WTC11 (cell line): ENCODE measurements at regions not wholly inside any gene's neighbourhood (a gene's known extent, or its start where the extent isn't known, plus 50 kb on each side); places are given as distances from the start of the nearest gene placed in this dataset.
A peak's percentile ranks its signal among the peaks of the same experiment; 100 is the strongest.

Experiments used
- ATAC-seq: fragments of 200-7000 bp; cut with Tn5 transposase; 2 replicates; pipeline ENCODE4 v1.10.0; 2021; ENCODE audit warnings: mild to moderate bottlenecking, moderate library complexity
- CTCF ChIA-PET: fragments of 300-600 bp; sonication (Branson Sonifier 250); formaldehyde crosslinking; loops from one replicate; lab custom pipeline; 2021; ENCODE audit warnings: antibody characterized with exemption; lab: Charles Lee
- POLR2A ChIA-PET: fragments of 350-600 bp; sonication (Branson Sonifier 250); formaldehyde crosslinking; loops from one replicate; lab custom pipeline; 2021; ENCODE audit warnings: antibody characterized with exemption; lab: Charles Lee
- DNase-seq: peaks from one replicate; pipeline ENCODE4 v3.0.0; 2021; ENCODE audit warnings: low spot score
- H3K27ac Mint-ChIP-seq: 2 replicates; pipeline ENCODE4 v1.8.0; 2021; ENCODE audit warnings: mixed read lengths
- H3K27me3 Mint-ChIP-seq: 2 replicates; pipeline ENCODE4 v1.8.0; 2021; ENCODE audit warnings: low read depth, mild to moderate bottlenecking, moderate library complexity, mixed read lengths
- H3K36me3 Mint-ChIP-seq: 2 replicates; pipeline ENCODE4 v1.8.0; 2021; ENCODE audit warnings: mixed read lengths
- H3K4me1 Mint-ChIP-seq: 2 replicates; pipeline ENCODE4 v1.8.0; 2022; ENCODE audit warnings: mixed read lengths
- H3K4me3 Mint-ChIP-seq: 2 replicates; pipeline ENCODE4 v1.8.0; 2021; ENCODE audit warnings: mild to moderate bottlenecking, moderate library complexity, mixed read lengths
- H3K9me3 Mint-ChIP-seq: 2 replicates; pipeline ENCODE4 v1.8.0; 2021; ENCODE audit warnings: mixed read lengths
- ATF6 ChIP-seq: sonication (generic); formaldehyde crosslinking; IDR thresholded peaks from 2 replicates; pipeline ENCODE4 v1.8.1; 2023; ENCODE audit warnings: mild to moderate bottlenecking, missing genetic modification reagents
- E2F4 ChIP-seq: sonication (generic); formaldehyde crosslinking; IDR thresholded peaks from 2 replicates; pipeline ENCODE4 v1.8.1; 2022; ENCODE audit warnings: low read depth, mild to moderate bottlenecking, moderate library complexity, missing genetic modification reagents, borderline replicate concordance
- E2F5 ChIP-seq: sonication (generic); formaldehyde crosslinking; IDR thresholded peaks from 2 replicates; pipeline ENCODE4 v1.8.1; 2022; ENCODE audit warnings: mild to moderate bottlenecking, moderate library complexity, missing genetic modification reagents
- ELF4 ChIP-seq: sonication (generic); formaldehyde crosslinking; IDR thresholded peaks from 2 replicates; pipeline ENCODE4 v1.8.1; 2022; ENCODE audit warnings: low read depth, mild to moderate bottlenecking, moderate library complexity, missing genetic modification reagents
- ETV6 ChIP-seq: sonication (generic); formaldehyde crosslinking; IDR thresholded peaks from 2 replicates; pipeline ENCODE4 v1.8.1; 2022; ENCODE audit warnings: mild to moderate bottlenecking, missing genetic modification reagents
- FOXJ3 ChIP-seq: sonication (generic); formaldehyde crosslinking; IDR thresholded peaks from 2 replicates; pipeline ENCODE4 v1.9.0; 2021; ENCODE audit warnings: missing genetic modification reagents, mild to moderate bottlenecking, borderline replicate concordance
- GTF2I ChIP-seq: fragments of 250-450 bp; sonication (Bioruptor Pico); conservative IDR thresholded peaks from 2 replicates; pipeline ENCODE4 v1.4.0; 2021; ENCODE audit warnings: mild to moderate bottlenecking
- NR2C2 ChIP-seq: sonication (generic); formaldehyde crosslinking; IDR thresholded peaks from 2 replicates; pipeline ENCODE4 v1.8.0; 2022; ENCODE audit warnings: mild to moderate bottlenecking, missing genetic modification reagents
- PREB ChIP-seq: sonication (generic); formaldehyde crosslinking; IDR thresholded peaks from 2 replicates; pipeline ENCODE4 v1.8.1; 2022; ENCODE audit warnings: mild to moderate bottlenecking, missing genetic modification reagents, moderate library complexity, borderline replicate concordance
- SP1 ChIP-seq: sonication (generic); formaldehyde crosslinking; conservative IDR thresholded peaks from 2 replicates; pipeline ENCODE4 v1.8.1; 2022; ENCODE audit warnings: missing genetic modification reagents
- USF2 ChIP-seq: sonication (generic); formaldehyde crosslinking; IDR thresholded peaks from 2 replicates; pipeline ENCODE4 v1.8.1; 2023; ENCODE audit warnings: mild to moderate bottlenecking, missing genetic modification reagents, moderate library complexity
- ZBTB21 ChIP-seq: sonication (generic); formaldehyde crosslinking; IDR thresholded peaks from 2 replicates; pipeline ENCODE4 v1.8.1; 2023; ENCODE audit warnings: mild to moderate bottlenecking, missing genetic modification reagents, borderline replicate concordance
- ZNF396 ChIP-seq: fragments of 250-450 bp; sonication (Bioruptor Pico); IDR thresholded peaks from 2 replicates; pipeline ENCODE4 v1.8.0; 2021; ENCODE audit warnings: mild to moderate bottlenecking, moderate library complexity, borderline replicate concordance
- ZNF423 ChIP-seq: fragments of 250-450 bp; sonication (Bioruptor Pico); IDR thresholded peaks from 2 replicates; pipeline ENCODE4 v2.1.2; 2022; ENCODE audit warnings: mild to moderate bottlenecking, moderate library complexity
- TF ChIP-seq, protein P1 (sequence below): sonication (generic); formaldehyde crosslinking; IDR thresholded peaks from 2 replicates; pipeline ENCODE4 v1.8.0; 2022; ENCODE audit warnings: mild to moderate bottlenecking, missing genetic modification reagents
- TF ChIP-seq, protein P2 (sequence below): sonication (generic); formaldehyde crosslinking; IDR thresholded peaks from 2 replicates; pipeline ENCODE4 v1.8.0; 2023; ENCODE audit warnings: missing genetic modification reagents, mild to moderate bottlenecking, borderline replicate concordance
- TF ChIP-seq, protein P3 (sequence below): sonication (generic); formaldehyde crosslinking; IDR thresholded peaks from 2 replicates; pipeline ENCODE4 v1.8.1; 2023; ENCODE audit warnings: mild to moderate bottlenecking, missing genetic modification reagents, borderline replicate concordance

- TF ChIP-seq USF2 (no peak), FOXJ3 (CRISPR knock-in tag) (no peak)
- TF ChIP-seq, protein P1, sequence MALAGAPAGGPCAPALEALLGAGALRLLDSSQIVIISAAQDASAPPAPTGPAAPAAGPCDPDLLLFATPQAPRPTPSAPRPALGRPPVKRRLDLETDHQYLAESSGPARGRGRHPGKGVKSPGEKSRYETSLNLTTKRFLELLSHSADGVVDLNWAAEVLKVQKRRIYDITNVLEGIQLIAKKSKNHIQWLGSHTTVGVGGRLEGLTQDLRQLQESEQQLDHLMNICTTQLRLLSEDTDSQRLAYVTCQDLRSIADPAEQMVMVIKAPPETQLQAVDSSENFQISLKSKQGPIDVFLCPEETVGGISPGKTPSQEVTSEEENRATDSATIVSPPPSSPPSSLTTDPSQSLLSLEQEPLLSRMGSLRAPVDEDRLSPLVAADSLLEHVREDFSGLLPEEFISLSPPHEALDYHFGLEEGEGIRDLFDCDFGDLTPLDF (CRISPR knock-in tag), result no peak
Observed at GRCh38 chr2:37774976-37775907, 103.8 kb upstream of the CDC42EP3 start (continued).

- DNase-seq, result no peak
- POLR2A ChIA-PET, result interaction anchor here (0.7 kb wide), 3 partner anchors 17 to 1268 kb away, joined by 3 read pairs; no protein-coding TSS in a partner anchor
- Mint-ChIP-seq H3K36me3 (peaks cover 15% of the 10 kb centered on the region), H3K4me3 (no peak overlapping the region), H3K27ac (peak overlapping the region; percentile 54; the same call in 1 of the 2 replicates), H3K4me1 (peaks cover 15% of the 10 kb centered on the region)
- peak; percentile 63; the same call in 1 of the 2 replicates for ATAC-seq
- CTCF ChIA-PET, result interaction anchor here (1.1 to 1.2 kb wide), 2 partner anchors 104 to 362 kb away, joined by 3 to 5 read pairs; no protein-coding TSS in a partner anchor
- TF ChIP-seq ZBTB21 (CRISPR knock-in tag), result no peak
- TF ChIP-seq ETV6 (CRISPR knock-in tag), result no peak
- no peak for TF ChIP-seq E2F5 (CRISPR knock-in tag)
- TF ChIP-seq NR2C2 (CRISPR knock-in tag), result no peak
- TF ChIP-seq GTF2I, result no peak
- TF ChIP-seq, protein P2, sequence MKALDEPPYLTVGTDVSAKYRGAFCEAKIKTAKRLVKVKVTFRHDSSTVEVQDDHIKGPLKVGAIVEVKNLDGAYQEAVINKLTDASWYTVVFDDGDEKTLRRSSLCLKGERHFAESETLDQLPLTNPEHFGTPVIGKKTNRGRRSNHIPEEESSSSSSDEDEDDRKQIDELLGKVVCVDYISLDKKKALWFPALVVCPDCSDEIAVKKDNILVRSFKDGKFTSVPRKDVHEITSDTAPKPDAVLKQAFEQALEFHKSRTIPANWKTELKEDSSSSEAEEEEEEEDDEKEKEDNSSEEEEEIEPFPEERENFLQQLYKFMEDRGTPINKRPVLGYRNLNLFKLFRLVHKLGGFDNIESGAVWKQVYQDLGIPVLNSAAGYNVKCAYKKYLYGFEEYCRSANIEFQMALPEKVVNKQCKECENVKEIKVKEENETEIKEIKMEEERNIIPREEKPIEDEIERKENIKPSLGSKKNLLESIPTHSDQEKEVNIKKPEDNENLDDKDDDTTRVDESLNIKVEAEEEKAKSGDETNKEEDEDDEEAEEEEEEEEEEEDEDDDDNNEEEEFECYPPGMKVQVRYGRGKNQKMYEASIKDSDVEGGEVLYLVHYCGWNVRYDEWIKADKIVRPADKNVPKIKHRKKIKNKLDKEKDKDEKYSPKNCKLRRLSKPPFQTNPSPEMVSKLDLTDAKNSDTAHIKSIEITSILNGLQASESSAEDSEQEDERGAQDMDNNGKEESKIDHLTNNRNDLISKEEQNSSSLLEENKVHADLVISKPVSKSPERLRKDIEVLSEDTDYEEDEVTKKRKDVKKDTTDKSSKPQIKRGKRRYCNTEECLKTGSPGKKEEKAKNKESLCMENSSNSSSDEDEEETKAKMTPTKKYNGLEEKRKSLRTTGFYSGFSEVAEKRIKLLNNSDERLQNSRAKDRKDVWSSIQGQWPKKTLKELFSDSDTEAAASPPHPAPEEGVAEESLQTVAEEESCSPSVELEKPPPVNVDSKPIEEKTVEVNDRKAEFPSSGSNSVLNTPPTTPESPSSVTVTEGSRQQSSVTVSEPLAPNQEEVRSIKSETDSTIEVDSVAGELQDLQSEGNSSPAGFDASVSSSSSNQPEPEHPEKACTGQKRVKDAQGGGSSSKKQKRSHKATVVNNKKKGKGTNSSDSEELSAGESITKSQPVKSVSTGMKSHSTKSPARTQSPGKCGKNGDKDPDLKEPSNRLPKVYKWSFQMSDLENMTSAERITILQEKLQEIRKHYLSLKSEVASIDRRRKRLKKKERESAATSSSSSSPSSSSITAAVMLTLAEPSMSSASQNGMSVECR (CRISPR knock-in tag), result no peak
- TF ChIP-seq SP1 (CRISPR knock-in tag), result no peak
- no peak for TF ChIP-seq E2F4 (CRISPR knock-in tag)
- no peak for TF ChIP-seq ATF6 (CRISPR knock-in tag)
- no peak for TF ChIP-seq PREB (CRISPR knock-in tag)
- no peak for TF ChIP-seq ELF4 (CRISPR knock-in tag)
- TF ChIP-seq, protein P3, sequence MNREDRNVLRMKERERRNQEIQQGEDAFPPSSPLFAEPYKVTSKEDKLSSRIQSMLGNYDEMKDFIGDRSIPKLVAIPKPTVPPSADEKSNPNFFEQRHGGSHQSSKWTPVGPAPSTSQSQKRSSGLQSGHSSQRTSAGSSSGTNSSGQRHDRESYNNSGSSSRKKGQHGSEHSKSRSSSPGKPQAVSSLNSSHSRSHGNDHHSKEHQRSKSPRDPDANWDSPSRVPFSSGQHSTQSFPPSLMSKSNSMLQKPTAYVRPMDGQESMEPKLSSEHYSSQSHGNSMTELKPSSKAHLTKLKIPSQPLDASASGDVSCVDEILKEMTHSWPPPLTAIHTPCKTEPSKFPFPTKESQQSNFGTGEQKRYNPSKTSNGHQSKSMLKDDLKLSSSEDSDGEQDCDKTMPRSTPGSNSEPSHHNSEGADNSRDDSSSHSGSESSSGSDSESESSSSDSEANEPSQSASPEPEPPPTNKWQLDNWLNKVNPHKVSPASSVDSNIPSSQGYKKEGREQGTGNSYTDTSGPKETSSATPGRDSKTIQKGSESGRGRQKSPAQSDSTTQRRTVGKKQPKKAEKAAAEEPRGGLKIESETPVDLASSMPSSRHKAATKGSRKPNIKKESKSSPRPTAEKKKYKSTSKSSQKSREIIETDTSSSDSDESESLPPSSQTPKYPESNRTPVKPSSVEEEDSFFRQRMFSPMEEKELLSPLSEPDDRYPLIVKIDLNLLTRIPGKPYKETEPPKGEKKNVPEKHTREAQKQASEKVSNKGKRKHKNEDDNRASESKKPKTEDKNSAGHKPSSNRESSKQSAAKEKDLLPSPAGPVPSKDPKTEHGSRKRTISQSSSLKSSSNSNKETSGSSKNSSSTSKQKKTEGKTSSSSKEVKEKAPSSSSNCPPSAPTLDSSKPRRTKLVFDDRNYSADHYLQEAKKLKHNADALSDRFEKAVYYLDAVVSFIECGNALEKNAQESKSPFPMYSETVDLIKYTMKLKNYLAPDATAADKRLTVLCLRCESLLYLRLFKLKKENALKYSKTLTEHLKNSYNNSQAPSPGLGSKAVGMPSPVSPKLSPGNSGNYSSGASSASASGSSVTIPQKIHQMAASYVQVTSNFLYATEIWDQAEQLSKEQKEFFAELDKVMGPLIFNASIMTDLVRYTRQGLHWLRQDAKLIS (CRISPR knock-in tag), result no peak
- no peak for TF ChIP-seq ZNF423
- no peak for TF ChIP-seq ZNF396
- TF ChIP-seq, all 79 proteins: peak for 0
- no peaks in the 10 kb centered on the region for H3K27me3 Mint-ChIP-seq
- peaks cover 33% of the 10 kb centered on the region for H3K9me3 Mint-ChIP-seq
Observed at GRCh38 chr2:37775908-37776250, 104.4 kb upstream of the CDC42EP3 start.
